ENCODE measurements at regions not wholly inside any gene's neighbourhood (a gene's known extent, or its start where the extent isn't known, plus 50 kb on each side); places are given as distances from the start of the nearest gene placed in this dataset.

DNA sequence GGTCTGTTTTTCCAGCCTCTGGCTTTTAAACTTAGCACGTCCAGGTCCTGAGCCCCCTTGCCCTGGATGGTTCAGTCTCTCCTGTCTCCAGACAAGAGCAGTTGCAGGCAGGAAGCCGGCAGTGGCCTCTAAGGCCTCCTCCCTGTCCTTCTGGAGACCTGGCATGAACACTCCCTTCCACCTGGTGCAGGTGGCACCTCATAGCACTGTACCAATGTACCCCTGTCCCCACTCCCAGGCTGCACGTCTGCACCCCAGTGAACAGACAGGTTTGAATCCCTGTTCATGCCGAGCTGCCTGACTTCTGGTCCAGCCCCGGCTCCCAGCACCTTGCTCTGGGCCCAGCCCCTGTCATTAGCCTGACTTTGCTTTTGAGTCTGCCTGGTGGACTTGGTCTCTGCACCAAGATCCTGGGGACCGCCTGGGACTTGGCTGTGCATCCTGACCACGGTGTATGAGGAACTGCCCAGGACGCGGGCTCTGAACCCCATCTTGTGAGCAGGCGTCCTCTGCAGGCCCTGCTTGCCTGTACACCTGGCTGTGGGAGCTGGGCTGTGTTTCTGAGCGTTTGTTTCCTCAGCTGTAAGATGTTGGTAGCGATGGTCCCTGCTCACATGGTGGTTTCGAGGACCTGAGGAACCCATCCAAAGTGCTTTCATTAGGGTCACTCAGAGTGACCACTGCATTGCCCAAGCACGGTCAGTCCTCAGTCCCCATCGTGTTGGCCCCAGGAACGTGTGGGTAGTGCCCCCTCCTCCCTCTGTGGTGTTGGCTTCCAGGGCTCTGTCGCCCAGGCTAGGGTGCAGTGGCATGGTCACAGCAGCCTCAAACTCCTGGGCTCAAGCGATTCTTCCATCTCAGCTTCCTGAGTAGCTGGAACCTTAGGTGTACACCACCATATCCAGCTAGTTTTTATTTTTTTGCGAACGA, 75.0 kb upstream of the SHANK2 start:
- no peak for TF ChIP-seq POLR2A (IDR thresholded peaks at IDR 0.05; ENCODE audit: low read depth, low read length)
- no peak for TF ChIP-seq TAF1 (IDR thresholded peaks at IDR 0.05; ENCODE audit: low read depth, low read length)
- no peak for TF ChIP-seq SPI1 (IDR thresholded peaks at IDR 0.05; ENCODE audit: low read depth, low read length)
- TF ChIP-seq PAX5 (IDR thresholded peaks at IDR 0.05; ENCODE audit: insufficient read depth, low read length, severe bottlenecking): no peak
- no peak for TF ChIP-seq POLR2AphosphoS5 (IDR thresholded peaks at IDR 0.05; ENCODE audit: low read depth, low read length)
- no peak for TF ChIP-seq POU2F2 (IDR thresholded peaks at IDR 0.05; ENCODE audit: low read depth, low read length)
- no peak for DNase-seq (ENCODE audit: insufficient read length, low spot score)
- no peak for FAIRE-seq

DNA sequence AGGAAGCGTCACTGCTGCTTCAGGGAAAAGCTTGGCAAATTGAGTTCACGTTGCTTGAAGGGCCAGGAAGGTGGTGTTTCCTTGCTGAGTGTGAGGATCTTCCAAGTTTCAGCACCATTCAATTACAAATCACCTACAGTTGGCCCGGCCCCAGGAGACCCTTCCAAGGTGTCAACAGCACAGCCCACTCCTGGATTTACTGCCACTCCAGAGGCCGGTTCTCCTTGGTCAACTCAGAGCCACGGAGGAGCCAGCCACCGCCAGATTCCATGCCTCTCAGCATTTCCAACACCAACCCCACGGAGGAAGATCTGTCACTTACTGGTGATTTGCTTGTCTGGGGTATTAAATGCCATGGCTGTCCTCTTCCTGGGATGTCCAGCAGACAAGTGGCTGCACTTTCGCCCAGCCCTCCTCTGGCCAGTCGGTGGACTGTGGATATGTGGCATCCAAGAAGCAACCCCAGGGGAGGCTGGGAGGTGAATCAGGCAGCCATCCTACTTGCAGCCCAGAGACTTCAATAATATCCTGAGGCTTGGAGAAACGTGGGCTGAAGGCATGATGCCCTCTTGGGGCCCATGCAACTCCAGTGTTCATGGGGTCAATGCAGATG, 74.1 kb upstream of the SHANK2 start:
- no peak for DNase-seq (ENCODE audit: insufficient read length, low spot score)
- FAIRE-seq: no peak
- no peak for TF ChIP-seq POLR2A (IDR thresholded peaks at IDR 0.05; ENCODE audit: low read depth, low read length)
- no peak for TF ChIP-seq POU2F2 (IDR thresholded peaks at IDR 0.05; ENCODE audit: low read depth, low read length)
- TF ChIP-seq POLR2AphosphoS5 (IDR thresholded peaks at IDR 0.05; ENCODE audit: low read depth, low read length): no peak
- TF ChIP-seq PAX5 (IDR thresholded peaks at IDR 0.05; ENCODE audit: insufficient read depth, low read length, severe bottlenecking): no peak
- TF ChIP-seq TAF1 (IDR thresholded peaks at IDR 0.05; ENCODE audit: low read depth, low read length): no peak
- TF ChIP-seq SPI1 (IDR thresholded peaks at IDR 0.05; ENCODE audit: low read depth, low read length): no peak

DNA sequence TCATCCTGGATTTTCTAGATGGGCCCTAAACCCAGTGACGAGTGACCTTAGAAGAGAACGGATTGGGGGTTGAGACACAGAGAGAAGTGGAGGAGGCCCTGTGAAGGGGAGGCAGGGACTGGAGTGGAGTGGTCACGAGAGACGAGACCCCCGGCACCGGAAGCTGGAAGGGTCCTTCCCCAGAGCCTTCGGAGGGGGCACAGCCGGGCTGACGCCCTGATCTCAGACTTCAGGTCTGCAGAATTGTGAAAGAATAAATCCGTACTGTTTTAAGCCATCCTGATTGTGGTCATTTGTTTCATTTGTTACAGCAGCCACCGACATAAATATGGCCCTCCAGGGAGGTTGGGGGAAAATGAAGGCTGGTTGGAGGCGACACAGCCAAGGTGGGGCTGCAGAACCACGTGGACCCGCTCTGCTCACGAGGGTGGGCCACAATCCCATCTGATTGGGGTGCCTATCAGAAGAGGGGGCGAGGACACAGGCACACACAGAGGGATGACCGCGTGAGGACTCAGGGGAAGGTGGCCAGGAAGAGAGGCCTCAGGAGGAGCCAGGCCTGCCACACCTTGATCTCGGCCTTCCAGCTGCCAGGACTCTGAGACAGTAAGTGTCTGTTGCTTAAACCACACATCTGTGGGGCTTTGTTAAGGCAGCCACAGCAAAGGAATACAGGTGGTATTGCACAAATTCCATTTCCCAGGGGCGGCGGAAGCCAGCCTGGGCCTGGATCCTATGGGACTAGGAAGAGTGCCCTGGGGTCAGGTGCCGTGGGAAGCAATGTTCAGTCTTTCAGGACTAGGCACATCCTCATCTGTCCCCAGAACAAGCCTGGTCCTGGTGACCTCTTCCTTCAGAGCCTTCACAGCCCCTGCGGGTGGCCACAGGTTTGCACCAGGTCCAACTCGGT, 73.3 kb upstream of the SHANK2 start:
- no peak for TF ChIP-seq TAF1 (IDR thresholded peaks at IDR 0.05; ENCODE audit: low read depth, low read length)
- TF ChIP-seq SPI1 (IDR thresholded peaks at IDR 0.05; ENCODE audit: low read depth, low read length): no peak
- no peak for TF ChIP-seq POU2F2 (IDR thresholded peaks at IDR 0.05; ENCODE audit: low read depth, low read length)
- no peak for TF ChIP-seq PAX5 (IDR thresholded peaks at IDR 0.05; ENCODE audit: insufficient read depth, low read length, severe bottlenecking)
- no peak for TF ChIP-seq POLR2AphosphoS5 (IDR thresholded peaks at IDR 0.05; ENCODE audit: low read depth, low read length)
- no peak for TF ChIP-seq POLR2A (IDR thresholded peaks at IDR 0.05; ENCODE audit: low read depth, low read length)
- FAIRE-seq (no peak), DNase-seq (ENCODE audit: insufficient read length, low spot score) (no peak)

DNA sequence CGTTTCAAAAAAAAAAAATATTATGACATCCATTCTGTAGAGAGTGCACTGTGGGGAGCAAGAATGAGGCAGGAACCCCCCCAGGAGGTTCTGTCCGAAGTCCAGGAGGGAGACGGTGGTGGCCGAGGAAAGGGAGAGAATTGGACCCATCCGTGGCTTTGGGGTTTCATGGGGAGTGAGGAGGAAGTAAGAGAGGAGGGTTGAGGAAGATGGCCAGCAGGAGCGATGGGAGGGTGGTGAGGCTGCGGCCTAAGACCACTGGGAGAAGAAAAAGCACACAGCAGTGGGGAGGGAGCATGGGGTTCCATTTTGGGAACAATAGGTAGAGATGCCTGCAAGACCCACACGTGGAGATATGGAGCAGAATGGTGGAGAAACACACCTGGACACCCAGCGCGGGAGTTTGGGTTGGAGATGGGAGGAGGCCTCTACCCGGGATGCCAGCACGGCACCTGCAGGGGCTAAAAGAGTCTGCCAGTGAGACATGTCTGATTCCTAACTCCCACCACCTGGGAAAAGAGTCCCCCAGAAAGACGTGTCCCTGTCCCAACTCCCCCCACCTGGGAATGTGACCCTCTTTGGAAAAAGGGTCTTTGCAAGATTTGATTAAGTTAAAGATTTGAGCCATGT, 72.5 kb upstream of the SHANK2 start:
- DNase-seq (ENCODE audit: insufficient read length, low spot score) (no peak), FAIRE-seq (no peak)

DNA sequence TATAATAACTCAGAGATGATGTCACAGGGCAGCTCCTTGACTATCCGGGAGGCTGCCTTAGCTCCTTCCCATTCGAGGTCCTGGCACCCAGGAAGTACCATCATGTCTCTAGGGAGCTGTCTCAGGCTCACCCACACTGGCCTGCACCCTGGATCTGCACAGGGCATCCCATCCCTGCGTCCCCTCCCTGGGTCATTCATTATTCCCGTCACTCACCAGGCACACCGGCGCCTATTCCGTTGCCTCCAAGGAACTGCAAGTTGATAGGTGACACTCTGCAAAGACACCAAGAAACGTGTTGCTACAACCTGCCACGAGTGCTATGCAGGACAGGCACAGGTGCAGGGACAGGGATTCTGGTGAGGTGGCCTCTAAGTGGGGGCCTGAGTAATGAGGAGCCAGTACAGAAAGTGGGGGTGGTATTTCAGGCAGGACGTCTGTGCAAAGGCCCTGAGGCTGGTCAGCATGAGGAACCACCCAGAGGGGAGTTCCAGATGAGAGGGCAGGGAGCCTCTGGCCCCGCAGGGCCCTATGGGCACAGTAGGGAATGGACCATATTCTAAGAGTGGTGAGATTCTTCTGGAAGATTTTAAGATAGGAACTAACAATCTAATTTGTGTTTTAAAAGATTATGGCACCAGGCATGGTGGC, 71.6 kb upstream of the SHANK2 start:
- FAIRE-seq (no peak), DNase-seq (ENCODE audit: insufficient read length, low spot score) (no peak)

More for the DNA sequence above, 72.5 kb upstream of the SHANK2 start:
- no peak for TF ChIP-seq SPI1 (IDR thresholded peaks at IDR 0.05; ENCODE audit: low read depth, low read length)
- no peak for TF ChIP-seq POU2F2 (IDR thresholded peaks at IDR 0.05; ENCODE audit: low read depth, low read length)
- no peak for TF ChIP-seq PAX5 (IDR thresholded peaks at IDR 0.05; ENCODE audit: insufficient read depth, low read length, severe bottlenecking)
- no peak for TF ChIP-seq POLR2AphosphoS5 (IDR thresholded peaks at IDR 0.05; ENCODE audit: low read depth, low read length)
- no peak for TF ChIP-seq POLR2A (IDR thresholded peaks at IDR 0.05; ENCODE audit: low read depth, low read length)
- TF ChIP-seq TAF1 (IDR thresholded peaks at IDR 0.05; ENCODE audit: low read depth, low read length): no peak

DNA sequence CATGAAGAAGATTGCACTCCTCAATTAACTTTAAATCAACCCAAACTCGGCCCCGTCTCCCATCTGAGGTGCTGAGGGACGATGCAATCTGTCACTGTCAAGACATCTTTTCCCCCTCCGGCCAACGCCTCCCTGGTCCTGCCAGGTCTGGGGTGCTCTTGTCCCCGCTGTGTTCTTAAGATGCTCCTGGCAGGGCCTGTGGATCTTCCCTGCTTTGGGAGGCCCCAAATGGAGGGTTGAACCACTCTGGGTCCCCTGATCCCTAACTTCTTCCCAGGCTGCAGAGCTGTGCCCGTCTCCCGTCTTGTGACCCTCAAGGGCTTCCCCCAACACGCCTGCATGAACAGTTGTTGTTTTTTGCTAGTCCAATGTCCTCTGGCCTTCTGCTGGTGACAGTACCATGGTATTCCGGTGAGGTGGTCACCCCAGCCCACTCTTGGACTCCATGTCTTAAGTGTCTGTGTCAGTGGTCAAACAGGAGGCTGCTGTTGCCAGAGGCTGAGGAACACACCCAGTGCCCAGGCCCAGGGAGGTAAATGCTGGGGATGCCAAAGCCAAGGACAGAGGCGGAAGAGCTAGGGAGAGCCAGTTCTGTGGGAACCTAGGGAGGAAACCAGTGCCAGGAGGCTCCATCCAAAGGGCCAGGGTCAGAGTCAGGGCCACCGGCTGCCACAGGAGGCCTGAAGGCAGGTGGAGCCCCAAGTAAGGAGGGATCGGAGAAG, 70.6 kb upstream of the SHANK2 start:
- FAIRE-seq: no peak
- DNase-seq (ENCODE audit: insufficient read length, low spot score): no peak
- no peak for TF ChIP-seq SPI1 (IDR thresholded peaks at IDR 0.05; ENCODE audit: low read depth, low read length)
- TF ChIP-seq POLR2AphosphoS5 (IDR thresholded peaks at IDR 0.05; ENCODE audit: low read depth, low read length): no peak
- no peak for TF ChIP-seq POU2F2 (IDR thresholded peaks at IDR 0.05; ENCODE audit: low read depth, low read length)
- no peak for TF ChIP-seq PAX5 (IDR thresholded peaks at IDR 0.05; ENCODE audit: insufficient read depth, low read length, severe bottlenecking)
- no peak for TF ChIP-seq TAF1 (IDR thresholded peaks at IDR 0.05; ENCODE audit: low read depth, low read length)
- no peak for TF ChIP-seq POLR2A (IDR thresholded peaks at IDR 0.05; ENCODE audit: low read depth, low read length)

More for the DNA sequence above, 71.6 kb upstream of the SHANK2 start:
- TF ChIP-seq POLR2AphosphoS5 (IDR thresholded peaks at IDR 0.05; ENCODE audit: low read depth, low read length): no peak
- no peak for TF ChIP-seq PAX5 (IDR thresholded peaks at IDR 0.05; ENCODE audit: insufficient read depth, low read length, severe bottlenecking)
- TF ChIP-seq SPI1 (IDR thresholded peaks at IDR 0.05; ENCODE audit: low read depth, low read length): no peak
- no peak for TF ChIP-seq POLR2A (IDR thresholded peaks at IDR 0.05; ENCODE audit: low read depth, low read length)
- no peak for TF ChIP-seq TAF1 (IDR thresholded peaks at IDR 0.05; ENCODE audit: low read depth, low read length)
- TF ChIP-seq POU2F2 (IDR thresholded peaks at IDR 0.05; ENCODE audit: low read depth, low read length): no peak

DNA sequence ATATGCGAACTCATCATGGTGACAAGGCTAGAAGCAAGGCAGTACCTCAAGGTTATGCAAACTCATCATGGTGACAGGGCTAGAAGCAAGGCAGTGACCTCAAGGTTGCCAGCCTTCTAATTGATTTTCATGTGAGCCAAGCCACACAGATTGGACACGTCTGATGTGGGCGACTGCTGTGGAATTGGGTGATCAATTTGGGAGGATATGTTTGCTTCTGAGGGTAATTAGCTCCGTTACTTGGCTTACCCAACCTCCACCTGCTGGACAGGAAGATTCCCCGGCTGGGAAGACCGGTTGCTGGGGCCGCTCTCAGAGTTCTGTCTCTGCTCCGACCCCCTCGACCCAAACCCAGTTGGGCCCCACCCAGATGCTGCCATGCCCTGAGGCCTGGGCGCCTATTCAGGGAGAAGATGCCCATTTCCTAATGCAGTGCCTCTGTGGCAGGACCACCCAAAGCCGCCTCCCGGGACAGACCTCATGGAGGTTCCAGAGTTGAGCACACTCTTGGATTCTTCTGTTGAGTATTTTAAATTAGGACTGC, 69.9 kb upstream of the SHANK2 start:
- DNase-seq (ENCODE audit: insufficient read length, low spot score) (no peak), FAIRE-seq (no peak)
- TF ChIP-seq POU2F2 (IDR thresholded peaks at IDR 0.05; ENCODE audit: low read depth, low read length) (no peak), POLR2AphosphoS5 (IDR thresholded peaks at IDR 0.05; ENCODE audit: low read depth, low read length) (no peak), SPI1 (IDR thresholded peaks at IDR 0.05; ENCODE audit: low read depth, low read length) (no peak), TAF1 (IDR thresholded peaks at IDR 0.05; ENCODE audit: low read depth, low read length) (no peak), PAX5 (IDR thresholded peaks at IDR 0.05; ENCODE audit: insufficient read depth, low read length, severe bottlenecking) (no peak), POLR2A (IDR thresholded peaks at IDR 0.05; ENCODE audit: low read depth, low read length) (no peak)

Data from GM12891 (cell line).